HepG2 (cell line): ENCODE measurements at regions not wholly inside any gene's neighbourhood (a gene's known extent, or its start where the extent isn't known, plus 50 kb on each side); places are given as distances from the start of the nearest gene placed in this dataset.

Source experiments
- AFF4 ChIP-seq: sonication (generic); formaldehyde crosslinking; IDR thresholded peaks from 2 replicates; pipeline ENCODE4 v1.4.0; 2020; ENCODE audit warnings: missing genetic modification reagents
- DNMT1 ChIP-seq: sonication (generic); formaldehyde crosslinking; IDR thresholded peaks from 2 replicates; pipeline ENCODE4 v1.5.1; 2020; ENCODE audit warnings: mild to moderate bottlenecking, missing genetic modification reagents
- POLR2AphosphoS5 ChIP-seq: IDR thresholded peaks from 2 replicates; pipeline ENCODE4 v1.6.1; 2012; ENCODE audit warnings: low read depth, low read length
- SMARCC2 ChIP-seq: fragments of 450-650 bp; IDR thresholded peaks from 2 replicates; pipeline ENCODE4 v1.6.1; 2017; ENCODE audit warnings: antibody characterized with exemption, mild to moderate bottlenecking
- ZNF430 ChIP-seq: sonication (generic); formaldehyde crosslinking; IDR thresholded peaks from 2 replicates; pipeline ENCODE4 v1.9.0; 2021; ENCODE audit warnings: mild to moderate bottlenecking, missing genetic modification reagents
- TF ChIP-seq, protein P1 (sequence below): sonication (generic); formaldehyde crosslinking; IDR thresholded peaks from 2 replicates; pipeline ENCODE4 v1.5.0; 2020; ENCODE audit warnings: mild to moderate bottlenecking, missing genetic modification reagents, moderate library complexity

- TF ChIP-seq, protein P1, sequence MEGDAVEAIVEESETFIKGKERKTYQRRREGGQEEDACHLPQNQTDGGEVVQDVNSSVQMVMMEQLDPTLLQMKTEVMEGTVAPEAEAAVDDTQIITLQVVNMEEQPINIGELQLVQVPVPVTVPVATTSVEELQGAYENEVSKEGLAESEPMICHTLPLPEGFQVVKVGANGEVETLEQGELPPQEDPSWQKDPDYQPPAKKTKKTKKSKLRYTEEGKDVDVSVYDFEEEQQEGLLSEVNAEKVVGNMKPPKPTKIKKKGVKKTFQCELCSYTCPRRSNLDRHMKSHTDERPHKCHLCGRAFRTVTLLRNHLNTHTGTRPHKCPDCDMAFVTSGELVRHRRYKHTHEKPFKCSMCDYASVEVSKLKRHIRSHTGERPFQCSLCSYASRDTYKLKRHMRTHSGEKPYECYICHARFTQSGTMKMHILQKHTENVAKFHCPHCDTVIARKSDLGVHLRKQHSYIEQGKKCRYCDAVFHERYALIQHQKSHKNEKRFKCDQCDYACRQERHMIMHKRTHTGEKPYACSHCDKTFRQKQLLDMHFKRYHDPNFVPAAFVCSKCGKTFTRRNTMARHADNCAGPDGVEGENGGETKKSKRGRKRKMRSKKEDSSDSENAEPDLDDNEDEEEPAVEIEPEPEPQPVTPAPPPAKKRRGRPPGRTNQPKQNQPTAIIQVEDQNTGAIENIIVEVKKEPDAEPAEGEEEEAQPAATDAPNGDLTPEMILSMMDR (CRISPR knock-in tag): no peak
- no peak for TF ChIP-seq POLR2AphosphoS5
- TF ChIP-seq AFF4: no peak
- no peak for TF ChIP-seq DNMT1 (CRISPR knock-in tag)
- TF ChIP-seq SMARCC2: no peak
- no peak for TF ChIP-seq ZNF430
Observed at GRCh38 chr16:85998171-85998867, 99.4 kb downstream of the IRF8 start.
